GM12878 (cell line): ENCODE measurements at regions not wholly inside any gene's neighbourhood (a gene's known extent, or its start where the extent isn't known, plus 50 kb on each side); places are given as distances from the start of the nearest gene placed in this dataset.

ENCODE experiments used
- ATAC-seq: fragments of 200-7000 bp; cut with Tn5 transposase; 3 replicates; pipeline ENCODE4 v1.9.1; 2020; ENCODE audit warnings: mild to moderate bottlenecking, moderate library complexity
- BruUV-seq: library from RNA; stranded (reverse); fragments of 400-500 nt; replicated peaks from 2 replicates; lab custom pipeline; 2021; lab: Mats Ljungman, UMichigan
- CTCF ChIA-PET: fragments of 300-600 bp; sonication (Branson Sonifier 250); formaldehyde crosslinking; extraction: SDS; loops from one replicate; lab custom pipeline; 2021; ENCODE audit warnings: inconsistent platforms; lab: Yijun Ruan, JAX
- POLR2A ChIA-PET: fragments of 350-600 bp; formaldehyde crosslinking; extraction: SDS; loops from one replicate; lab custom pipeline; 2021; ENCODE audit warnings: inconsistent platforms; lab: Charles Lee
- RAD21 ChIA-PET: fragments of 300-600 bp; sonication (Branson Sonifier 250); formaldehyde crosslinking; loops from one replicate; lab custom pipeline; 2023; ENCODE audit warnings: antibody characterized with exemption; ENCODE audit not compliant: unreplicated experiment; lab: Charles Lee
- SMC1A ChIA-PET: fragments of 300-600 bp; sonication (Branson Sonifier 250); formaldehyde crosslinking; loops from one replicate; lab custom pipeline; 2023; ENCODE audit not compliant: unreplicated experiment, uncharacterized antibody; lab: Charles Lee
- DNase-seq: peaks from one replicate; pipeline ENCODE4 v3.0.0-alpha.2; 2011; ENCODE audit warnings: low read depth, low spot score
- FAIRE-seq: peaks from 3 replicates; lab custom pipeline; 2011; peaks lifted over from hg19 to GRCh38; lab: Jason Lieb, UNC
- H2AFZ ChIP-seq: 2 replicates; pipeline ENCODE4 v1.6.0; 2011; ENCODE audit warnings: low read depth, low read length, control low read depth; ENCODE audit not compliant: control insufficient read depth
- H3K27ac ChIP-seq: 2 replicates; pipeline ENCODE4 v1.5.1; 2011; ENCODE audit warnings: control low read depth; ENCODE audit not compliant: control insufficient read depth, insufficient read depth
- H3K27me3 ChIP-seq, 2 experiments: replicated peaks in 1 of 2; 2 replicates each; pipeline versions ENCODE4 v1.6.0 to v1.6.1; 2011; ENCODE audit warnings: low read length in 1 of 2; ENCODE audit not compliant: control insufficient read depth in 2 of 2, insufficient read depth in 2 of 2
- H3K36me3 ChIP-seq, 2 experiments: 2 replicates each; pipeline ENCODE4 v1.5.1; 2011; ENCODE audit warnings: low read length in 1 of 2; ENCODE audit not compliant: control insufficient read depth in 2 of 2, insufficient read depth in 2 of 2
- H3K4me1 ChIP-seq: 2 replicates; pipeline ENCODE4 v1.6.1; 2011; ENCODE audit warnings: mild to moderate bottlenecking, low read length, moderate library complexity, mixed read lengths; ENCODE audit not compliant: control insufficient read depth, insufficient read depth
- H3K4me2 ChIP-seq: 2 replicates; pipeline ENCODE4 v1.6.0; 2011; ENCODE audit warnings: control low read depth; ENCODE audit not compliant: control insufficient read depth, insufficient read depth
- H3K4me3 ChIP-seq: fragments of 200-600 bp; sonication (generic); 2 replicates; pipeline ENCODE4 v1.5.1; 2016
- H3K79me2 ChIP-seq: 2 replicates; pipeline ENCODE4 v1.6.0; 2011; ENCODE audit warnings: low read length; ENCODE audit not compliant: control insufficient read depth, insufficient read depth
- H3K9ac ChIP-seq: 2 replicates; pipeline ENCODE4 v1.8.0; 2011; ENCODE audit warnings: low read length, control low read depth, mixed read lengths; ENCODE audit not compliant: control insufficient read depth, insufficient read depth
- H3K9me3 ChIP-seq: replicated peaks from 3 replicates; pipeline ENCODE4 v1.5.1; 2011; ENCODE audit warnings: mild to moderate bottlenecking, low read length; ENCODE audit not compliant: control insufficient read depth, insufficient read depth
- H4K20me1 ChIP-seq: 2 replicates; pipeline ENCODE4 v1.6.0; 2011; ENCODE audit not compliant: control insufficient read depth, insufficient read depth
- BCL3 ChIP-seq: IDR thresholded peaks from 2 replicates; pipeline ENCODE4 v1.6.1; 2011; ENCODE audit warnings: borderline replicate concordance, low read depth, mild to moderate bottlenecking, moderate library complexity, low read length; ENCODE audit not compliant: insufficient read depth, poor library complexity, severe bottlenecking
- BMI1 ChIP-seq: fragments of 450-650 bp; IDR thresholded peaks from 2 replicates; pipeline ENCODE4 v1.6.1; 2016; ENCODE audit warnings: mild to moderate bottlenecking, moderate library complexity, borderline replicate concordance
- ETV6 ChIP-seq, 2 experiments: fragments of 450-650 bp in 1 of 2; IDR thresholded peaks in 1 of 2; conservative IDR thresholded peaks in 1 of 2; 2 replicates each; pipeline ENCODE4 v1.6.1; 2014; ENCODE audit warnings: antibody characterized with exemption in 1 of 2, borderline replicate concordance in 1 of 2, low read depth in 1 of 2, mild to moderate bottlenecking in 1 of 2, moderate library complexity in 1 of 2
- FOS ChIP-seq: IDR thresholded peaks from 3 replicates; pipeline ENCODE4 v1.6.1; 2011; ENCODE audit warnings: borderline replicate concordance; ENCODE audit not compliant: insufficient read length; ENCODE audit errors: extremely low read depth
- SMAD1 ChIP-seq: fragments of 450-650 bp; IDR thresholded peaks from 2 replicates; pipeline ENCODE4 v1.6.1; 2018; ENCODE audit warnings: mild to moderate bottlenecking, low read depth; ENCODE audit not compliant: partially characterized antibody
- SMARCA5 ChIP-seq: fragments of 450-650 bp; IDR thresholded peaks from 2 replicates; pipeline ENCODE4 v1.6.1; 2017; ENCODE audit warnings: mild to moderate bottlenecking
- YY1 ChIP-seq: IDR thresholded peaks from 2 replicates; pipeline ENCODE4 v1.6.1; 2011; ENCODE audit warnings: low read depth, mild to moderate bottlenecking, low read length
- WGBS: methylation state at CpG from one replicate; pipeline ENCODE4 v1.1.6; 2016; ENCODE audit warnings: low lambda C conversion rate; ENCODE audit not compliant: insufficient replicate concordance, insufficient coverage; ENCODE audit errors: missing lambda C conversion rate; 5-methylcytosine and 5-hydroxymethylcytosine counted together
- in situ Hi-C: fragments of 300-500 bp; cut with MboI; formaldehyde crosslinking; loops from 9 replicates; pipeline ENCODE4 v1.14.3; 2018; ENCODE audit warnings: mixed read lengths
- intact Hi-C: fragments of 100-400 bp; cut with micrococcal nuclease; formaldehyde crosslinking; loops from one replicate; pipeline ENCODE4 v1.14.2; 2022; ENCODE audit not compliant: unreplicated experiment

- CTCF ChIA-PET = interaction anchor here (1.4 kb wide), 1 partner anchor 12 kb away, joined by 3 read pairs; no protein-coding TSS in a partner anchor
- ATAC-seq (no peak), DNase-seq (no peak), FAIRE-seq (no peak)
- Histone ChIP-seq H3K27me3 (no peaks in the 10 kb centered on the region; a peak in 1 of 4 replicates), H3K79me2 (no peaks in the 10 kb centered on the region), H4K20me1 (no peaks in the 10 kb centered on the region; the same call in 1 of the 2 replicates), H3K4me3 (no peak overlapping the region), H3K36me3 (no peaks in the 10 kb centered on the region), H3K9me3 (no peaks in the 10 kb centered on the region), H3K9ac (no peak overlapping the region), H3K4me2 (no peak overlapping the region)
- no TSS peak for BruUV-seq
- POLR2A ChIA-PET = no interaction called here
- in situ Hi-C loops = no loop called here
- RAD21 ChIA-PET = interaction anchor here (0.6 kb wide), 1 partner anchor 241 kb away, joined by 3 read pairs; no protein-coding TSS in a partner anchor
- SMC1A ChIA-PET = no interaction called here
- intact Hi-C loops = loop anchor here (5.0 kb wide), 1 partner anchor 341 kb away; no protein-coding TSS in a partner anchor
- TF ChIP-seq ETV6 (conservative IDR thresholded peaks at IDR 0.05 in 1 of 2, IDR thresholded peaks at IDR 0.05 in 1 of 2; ENCODE audit: borderline replicate concordance in 1 of 2, low read depth in 1 of 2) = no peak
- no peak for TF ChIP-seq FOS
- no peak for TF ChIP-seq BCL3
- TF ChIP-seq YY1 = no peak
- TF ChIP-seq BMI1 = no peak
- TF ChIP-seq SMARCA5 = no peak
- TF ChIP-seq SMAD1 = no peak
- TF ChIP-seq, all 136 proteins: peak for 0
- H3K27ac ChIP-seq = no peak overlapping the region
- H3K4me1 ChIP-seq = no peaks in the 10 kb centered on the region
- no peak overlapping the region for H2AFZ ChIP-seq
- WGBS = 71% methylated on average over 7 of the region's 7 CpGs
Observed at GRCh38 chr11:112558691-112559090, 298.0 kb upstream of the PLET1 start.
